Activated naive CD4-positive, alpha-beta T cell treated with anti-CD3 and anti-CD28 coated beads, Interleukin-2, amount 50 U/mL, for 24 hours (primary cell): ENCODE measurements at regions not wholly inside any gene's neighbourhood (a gene's known extent, or its start where the extent isn't known, plus 50 kb on each side); places are given as distances from the start of the nearest gene placed in this dataset.

Experiments
- H3K27ac Mint-ChIP-seq: one replicate; pipeline ENCODE4 v1.8.0; 2021; ENCODE audit warnings: mild to moderate bottlenecking, mixed read lengths
- H3K27me3 Mint-ChIP-seq: one replicate; pipeline ENCODE4 v1.8.0; 2021; ENCODE audit warnings: mixed read lengths
- H3K36me3 Mint-ChIP-seq: one replicate; pipeline ENCODE4 v1.8.0; 2021; ENCODE audit warnings: mixed read lengths
- H3K4me1 Mint-ChIP-seq: one replicate; pipeline ENCODE4 v1.8.0; 2021; ENCODE audit warnings: mixed read lengths
- H3K4me3 Mint-ChIP-seq: one replicate; pipeline ENCODE4 v1.8.0; 2021; ENCODE audit warnings: mild to moderate bottlenecking, mixed read lengths
- H3K9me3 Mint-ChIP-seq: one replicate; pipeline ENCODE4 v1.8.0; 2021; ENCODE audit warnings: mixed read lengths

- Mint-ChIP-seq H3K4me1 (no peaks in the 10 kb centered on the region), H3K9me3 (no peaks in the 10 kb centered on the region), H3K4me3 (no peak overlapping the region), H3K27me3 (no peaks in the 10 kb centered on the region), H3K27ac (no peak overlapping the region), H3K36me3 (no peaks in the 10 kb centered on the region)
Observed at GRCh38 chr17:71313866-71314265, 807.0 kb upstream of the SOX9 start.

- Mint-ChIP-seq H3K27me3 (no peaks in the 10 kb centered on the region), H3K4me1 (no peaks in the 10 kb centered on the region), H3K36me3 (no peaks in the 10 kb centered on the region), H3K4me3 (no peak overlapping the region), H3K9me3 (peaks cover 7% of the 10 kb centered on the region), H3K27ac (no peak overlapping the region)
Observed at GRCh38 chr17:71315568-71315967, 805.3 kb upstream of the SOX9 start.

GRCh38 chr17:71316176-71316897 lies 804.5 kb upstream of the SOX9 start:
- no peaks in the 10 kb centered on the region for H3K27me3 Mint-ChIP-seq
- H3K36me3 Mint-ChIP-seq, result no peaks in the 10 kb centered on the region
- no peak overlapping the region for H3K27ac Mint-ChIP-seq
- H3K4me1 Mint-ChIP-seq, result no peaks in the 10 kb centered on the region
- H3K4me3 Mint-ChIP-seq, result no peak overlapping the region
- peaks cover 9% of the 10 kb centered on the region for H3K9me3 Mint-ChIP-seq

GRCh38 chr17:71320009-71320796 lies 800.6 kb upstream of the SOX9 start:
- Mint-ChIP-seq H3K4me3 (no peak overlapping the region), H3K9me3 (peaks cover 9% of the 10 kb centered on the region), H3K4me1 (no peaks in the 10 kb centered on the region), H3K27ac (no peak overlapping the region), H3K27me3 (no peaks in the 10 kb centered on the region), H3K36me3 (no peaks in the 10 kb centered on the region)

- Mint-ChIP-seq H3K36me3 (no peaks in the 10 kb centered on the region), H3K27ac (no peak overlapping the region), H3K4me1 (no peaks in the 10 kb centered on the region), H3K27me3 (no peaks in the 10 kb centered on the region), H3K9me3 (peaks cover 6% of the 10 kb centered on the region), H3K4me3 (no peak overlapping the region)
Observed at GRCh38 chr17:71325117-71325516, 795.7 kb upstream of the SOX9 start.

GRCh38 chr17:71325886-71326285 lies 794.9 kb upstream of the SOX9 start:
- H3K27me3 Mint-ChIP-seq, result no peaks in the 10 kb centered on the region
- H3K4me3 Mint-ChIP-seq, result no peak overlapping the region
- no peaks in the 10 kb centered on the region for H3K36me3 Mint-ChIP-seq
- no peaks in the 10 kb centered on the region for H3K4me1 Mint-ChIP-seq
- no peak overlapping the region for H3K27ac Mint-ChIP-seq
- H3K9me3 Mint-ChIP-seq, result no peaks in the 10 kb centered on the region

GRCh38 chr17:71327376-71328059 lies 793.3 kb upstream of the SOX9 start:
- H3K4me1 Mint-ChIP-seq, result no peaks in the 10 kb centered on the region
- no peaks in the 10 kb centered on the region for H3K36me3 Mint-ChIP-seq
- no peaks in the 10 kb centered on the region for H3K9me3 Mint-ChIP-seq
- H3K4me3 Mint-ChIP-seq, result no peak overlapping the region
- no peak overlapping the region for H3K27ac Mint-ChIP-seq
- no peaks in the 10 kb centered on the region for H3K27me3 Mint-ChIP-seq

- H3K4me3 Mint-ChIP-seq, result no peak overlapping the region
- no peaks in the 10 kb centered on the region for H3K27me3 Mint-ChIP-seq
- no peak overlapping the region for H3K27ac Mint-ChIP-seq
- H3K36me3 Mint-ChIP-seq, result no peaks in the 10 kb centered on the region
- H3K9me3 Mint-ChIP-seq, result no peaks in the 10 kb centered on the region
- H3K4me1 Mint-ChIP-seq, result no peaks in the 10 kb centered on the region
Observed at GRCh38 chr17:71329310-71330098, 791.3 kb upstream of the SOX9 start.

- Mint-ChIP-seq H3K9me3 (no peaks in the 10 kb centered on the region), H3K36me3 (no peaks in the 10 kb centered on the region)
Observed at GRCh38 chr17:71330099-71330375, 790.8 kb upstream of the SOX9 start.

GRCh38 chr17:71331754-71332325 lies 789.0 kb upstream of the SOX9 start:
- Mint-ChIP-seq H3K9me3 (no peaks in the 10 kb centered on the region), H3K4me1 (no peaks in the 10 kb centered on the region), H3K27ac (no peak overlapping the region), H3K36me3 (no peaks in the 10 kb centered on the region), H3K27me3 (no peaks in the 10 kb centered on the region), H3K4me3 (no peak overlapping the region)

More at GRCh38 chr17:71330099-71330375, 790.8 kb upstream of the SOX9 start:
- no peak overlapping the region for H3K27ac Mint-ChIP-seq
- H3K4me1 Mint-ChIP-seq, result no peaks in the 10 kb centered on the region
- no peaks in the 10 kb centered on the region for H3K27me3 Mint-ChIP-seq
- no peak overlapping the region for H3K4me3 Mint-ChIP-seq

GRCh38 chr17:71334048-71334751 lies 786.6 kb upstream of the SOX9 start:
- Mint-ChIP-seq H3K27me3 (no peaks in the 10 kb centered on the region), H3K9me3 (no peaks in the 10 kb centered on the region), H3K4me3 (no peak overlapping the region), H3K27ac (no peak overlapping the region), H3K36me3 (no peaks in the 10 kb centered on the region), H3K4me1 (no peaks in the 10 kb centered on the region)

- Mint-ChIP-seq H3K27me3 (no peaks in the 10 kb centered on the region), H3K9me3 (no peaks in the 10 kb centered on the region), H3K36me3 (no peaks in the 10 kb centered on the region), H3K27ac (no peak overlapping the region), H3K4me3 (no peak overlapping the region), H3K4me1 (no peaks in the 10 kb centered on the region)
Observed at GRCh38 chr17:71335212-71335611, 785.6 kb upstream of the SOX9 start.

- H3K9me3 Mint-ChIP-seq, result no peaks in the 10 kb centered on the region
- no peaks in the 10 kb centered on the region for H3K36me3 Mint-ChIP-seq
- no peaks in the 10 kb centered on the region for H3K4me1 Mint-ChIP-seq
- no peak overlapping the region for H3K27ac Mint-ChIP-seq
- H3K27me3 Mint-ChIP-seq, result no peaks in the 10 kb centered on the region
- H3K4me3 Mint-ChIP-seq, result no peak overlapping the region
Observed at GRCh38 chr17:71337938-71338337, 782.9 kb upstream of the SOX9 start.

GRCh38 chr17:71338396-71338795 lies 782.4 kb upstream of the SOX9 start:
- Mint-ChIP-seq H3K9me3 (no peaks in the 10 kb centered on the region), H3K27me3 (no peaks in the 10 kb centered on the region), H3K36me3 (no peaks in the 10 kb centered on the region), H3K27ac (no peak overlapping the region), H3K4me1 (no peaks in the 10 kb centered on the region), H3K4me3 (no peak overlapping the region)

- Mint-ChIP-seq H3K27ac (no peak overlapping the region), H3K9me3 (no peaks in the 10 kb centered on the region), H3K4me3 (no peak overlapping the region), H3K27me3 (no peaks in the 10 kb centered on the region), H3K4me1 (no peaks in the 10 kb centered on the region), H3K36me3 (no peaks in the 10 kb centered on the region)
Observed at GRCh38 chr17:71339206-71339605, 781.6 kb upstream of the SOX9 start.
